KMS-11 (cell line): ENCODE measurements at regions not wholly inside any gene's neighbourhood (a gene's known extent, or its start where the extent isn't known, plus 50 kb on each side); places are given as distances from the start of the nearest gene placed in this dataset.
A peak's percentile ranks its signal among the peaks of the same experiment; 100 is the strongest.

Experiments used
- H2AFZ ChIP-seq: fragments of 200-600 bp; sonication (generic); 2 replicates; pipeline ENCODE4 v1.6.1; 2016; ENCODE audit warnings: antibody characterized with exemption, mixed run types, low read depth
- H3K27ac ChIP-seq: fragments of 200-600 bp; sonication (generic); 2 replicates; pipeline ENCODE4 v1.6.1; 2016; ENCODE audit warnings: mild to moderate bottlenecking, mixed run types
- H3K27me3 ChIP-seq: fragments of 200-600 bp; sonication (generic); 2 replicates; pipeline ENCODE4 v1.6.1; 2017; ENCODE audit warnings: mild to moderate bottlenecking, low read depth, mixed run types, moderate library complexity; ENCODE audit not compliant: insufficient read depth
- H3K36me3 ChIP-seq: fragments of 200-600 bp; sonication (generic); 2 replicates; pipeline ENCODE4 v1.6.1; 2017; ENCODE audit warnings: mild to moderate bottlenecking, mixed run types; ENCODE audit not compliant: insufficient read depth
- H3K4me1 ChIP-seq: fragments of 200-600 bp; sonication (generic); 2 replicates; pipeline ENCODE4 v1.6.1; 2016; ENCODE audit warnings: mild to moderate bottlenecking, low read depth, mixed run types; ENCODE audit not compliant: poor library complexity, severe bottlenecking
- H3K4me2 ChIP-seq: fragments of 200-600 bp; sonication (generic); 2 replicates; pipeline ENCODE4 v1.7.0; 2016; ENCODE audit warnings: mild to moderate bottlenecking, mixed run types
- H3K4me3 ChIP-seq: fragments of 200-600 bp; sonication (generic); IDR thresholded peaks from 2 replicates; pipeline ENCODE4 v1.6.1; 2017; ENCODE audit warnings: low read depth, low read length, mixed read lengths; ENCODE audit not compliant: insufficient read depth
- H3K79me2 ChIP-seq: fragments of 200-600 bp; sonication (generic); 2 replicates; pipeline ENCODE4 v1.6.1; 2016; ENCODE audit warnings: low read depth, mixed run types; ENCODE audit not compliant: insufficient read depth
- H3K9ac ChIP-seq: fragments of 200-600 bp; sonication (generic); 2 replicates; pipeline ENCODE4 v1.6.1; 2016; ENCODE audit warnings: mild to moderate bottlenecking, mixed run types
- H4K20me1 ChIP-seq: fragments of 200-600 bp; sonication (generic); 2 replicates; pipeline ENCODE4 v1.6.1; 2016; ENCODE audit warnings: mild to moderate bottlenecking, mixed run types; ENCODE audit not compliant: insufficient read depth
- TF ChIP-seq, protein P1 (sequence below): fragments of 200-600 bp; sonication (generic); conservative IDR thresholded peaks from 2 replicates; pipeline ENCODE4 v1.6.1; 2017; ENCODE audit warnings: low read depth, mild to moderate bottlenecking, antibody characterized with exemption, low read length, moderate library complexity, mixed read lengths

DNA sequence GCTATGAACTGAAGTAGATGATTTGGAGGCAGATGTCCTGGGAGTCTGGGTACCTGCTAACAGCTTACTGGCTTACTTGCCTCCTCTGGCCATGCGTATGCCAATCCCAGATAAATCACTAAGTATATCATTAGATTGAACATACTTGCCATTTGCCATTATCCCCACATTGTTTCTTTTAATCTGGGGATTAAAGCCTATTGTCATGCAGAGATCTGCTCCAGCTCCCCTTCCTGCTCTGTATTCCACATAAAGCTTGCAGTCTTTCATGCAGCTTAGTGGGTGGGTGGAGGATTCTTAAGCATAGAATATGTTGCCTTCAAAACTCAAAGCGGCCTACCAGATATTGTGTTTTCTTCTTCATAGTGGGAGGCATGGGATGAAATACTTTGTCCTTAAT, 311.8 kb upstream of the MMADHC start:
- TF ChIP-seq, protein P1, sequence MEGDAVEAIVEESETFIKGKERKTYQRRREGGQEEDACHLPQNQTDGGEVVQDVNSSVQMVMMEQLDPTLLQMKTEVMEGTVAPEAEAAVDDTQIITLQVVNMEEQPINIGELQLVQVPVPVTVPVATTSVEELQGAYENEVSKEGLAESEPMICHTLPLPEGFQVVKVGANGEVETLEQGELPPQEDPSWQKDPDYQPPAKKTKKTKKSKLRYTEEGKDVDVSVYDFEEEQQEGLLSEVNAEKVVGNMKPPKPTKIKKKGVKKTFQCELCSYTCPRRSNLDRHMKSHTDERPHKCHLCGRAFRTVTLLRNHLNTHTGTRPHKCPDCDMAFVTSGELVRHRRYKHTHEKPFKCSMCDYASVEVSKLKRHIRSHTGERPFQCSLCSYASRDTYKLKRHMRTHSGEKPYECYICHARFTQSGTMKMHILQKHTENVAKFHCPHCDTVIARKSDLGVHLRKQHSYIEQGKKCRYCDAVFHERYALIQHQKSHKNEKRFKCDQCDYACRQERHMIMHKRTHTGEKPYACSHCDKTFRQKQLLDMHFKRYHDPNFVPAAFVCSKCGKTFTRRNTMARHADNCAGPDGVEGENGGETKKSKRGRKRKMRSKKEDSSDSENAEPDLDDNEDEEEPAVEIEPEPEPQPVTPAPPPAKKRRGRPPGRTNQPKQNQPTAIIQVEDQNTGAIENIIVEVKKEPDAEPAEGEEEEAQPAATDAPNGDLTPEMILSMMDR, result no peak
- no peaks in the 10 kb centered on the region for H4K20me1 ChIP-seq
- peaks cover 25% of the 10 kb centered on the region for H3K4me1 ChIP-seq
- no peak overlapping the region for H3K4me3 ChIP-seq
- no peak overlapping the region for H2AFZ ChIP-seq
- H3K79me2 ChIP-seq, result no peaks in the 10 kb centered on the region
- H3K36me3 ChIP-seq, result no peaks in the 10 kb centered on the region
- peak overlapping the region; percentile 6; the same call in 1 of the 2 replicates for H3K4me2 ChIP-seq
- H3K27ac ChIP-seq, result no peak overlapping the region
- H3K27me3 ChIP-seq, result no peaks in the 10 kb centered on the region
- H3K9ac ChIP-seq, result no peak overlapping the region

- Histone ChIP-seq H2AFZ (no peak overlapping the region), H3K27me3 (no peaks in the 10 kb centered on the region), H3K9ac (no peak overlapping the region), H3K27ac (peak overlapping the region; percentile 72), H3K79me2 (no peaks in the 10 kb centered on the region), H3K4me2 (peak overlapping the region; percentile 66), H4K20me1 (no peaks in the 10 kb centered on the region), H3K4me1 (peaks cover 51% of the 10 kb centered on the region), H3K36me3 (no peaks in the 10 kb centered on the region), H3K4me3 (no peak overlapping the region)
- TF ChIP-seq, protein P1, result no peak
Observed at GRCh38 chr2:149894760-149895159, 307.2 kb upstream of the MMADHC start.

- no peak overlapping the region for H3K9ac ChIP-seq
- H4K20me1 ChIP-seq, result no peaks in the 10 kb centered on the region
- H2AFZ ChIP-seq, result no peak overlapping the region
- H3K27me3 ChIP-seq, result no peaks in the 10 kb centered on the region
- no peaks in the 10 kb centered on the region for H3K79me2 ChIP-seq
- peaks cover 46% of the 10 kb centered on the region for H3K4me1 ChIP-seq
- H3K4me2 ChIP-seq, result peak overlapping the region; percentile 66
- peak overlapping the region; percentile 72 for H3K27ac ChIP-seq
- no peak overlapping the region for H3K4me3 ChIP-seq
- TF ChIP-seq, protein P1, result no peak
- H3K36me3 ChIP-seq, result no peaks in the 10 kb centered on the region
Observed at GRCh38 chr2:149894226-149894625, 306.7 kb upstream of the MMADHC start.

- no peak overlapping the region for H3K4me2 ChIP-seq
- TF ChIP-seq, protein P1, result no peak
- no peaks in the 10 kb centered on the region for H4K20me1 ChIP-seq
- peaks cover 42% of the 10 kb centered on the region for H3K4me1 ChIP-seq
- no peak overlapping the region for H3K9ac ChIP-seq
- H2AFZ ChIP-seq, result no peak overlapping the region
- no peaks in the 10 kb centered on the region for H3K36me3 ChIP-seq
- H3K27ac ChIP-seq, result no peak overlapping the region
- H3K79me2 ChIP-seq, result no peaks in the 10 kb centered on the region
- H3K4me3 ChIP-seq, result no peak overlapping the region
- H3K27me3 ChIP-seq, result no peaks in the 10 kb centered on the region
Observed at GRCh38 chr2:149892563-149892962, 305.0 kb upstream of the MMADHC start.

DNA sequence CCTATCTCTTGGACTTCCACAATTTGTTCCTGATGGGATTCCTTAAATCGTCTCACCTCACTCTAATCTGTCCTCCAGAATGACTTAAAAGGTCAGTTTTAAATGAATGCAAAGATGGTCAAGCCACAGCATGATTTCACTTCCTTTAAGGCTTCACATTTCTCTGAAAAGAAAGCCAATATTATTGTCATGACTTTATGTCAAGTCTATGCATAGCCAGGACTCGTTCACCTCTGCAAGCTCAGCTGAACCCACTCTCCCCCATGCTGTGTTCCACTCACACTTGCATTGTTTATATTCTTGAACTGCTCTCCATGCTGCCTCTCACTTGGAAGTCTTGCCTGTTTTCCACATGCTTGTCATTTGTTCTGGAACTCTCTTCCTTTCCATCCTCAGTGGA, 298.4 kb upstream of the MMADHC start:
- H3K9ac ChIP-seq, result no peak overlapping the region
- TF ChIP-seq, protein P1, result no peak
- no peaks in the 10 kb centered on the region for H3K79me2 ChIP-seq
- peak overlapping the region; percentile 65 for H3K4me2 ChIP-seq
- H2AFZ ChIP-seq, result peak overlapping the region; percentile 33; the same call in 1 of the 2 replicates
- H4K20me1 ChIP-seq, result no peaks in the 10 kb centered on the region
- H3K4me1 ChIP-seq, result peaks cover 52% of the 10 kb centered on the region
- H3K4me3 ChIP-seq, result no peak overlapping the region
- peak overlapping the region; percentile 42 for H3K27ac ChIP-seq
- no peaks in the 10 kb centered on the region for H3K36me3 ChIP-seq
- H3K27me3 ChIP-seq, result no peaks in the 10 kb centered on the region
